ENCODE measurements at regions not wholly inside any gene's neighbourhood (a gene's known extent, or its start where the extent isn't known, plus 50 kb on each side); places are given as distances from the start of the nearest gene placed in this dataset.

DNA sequence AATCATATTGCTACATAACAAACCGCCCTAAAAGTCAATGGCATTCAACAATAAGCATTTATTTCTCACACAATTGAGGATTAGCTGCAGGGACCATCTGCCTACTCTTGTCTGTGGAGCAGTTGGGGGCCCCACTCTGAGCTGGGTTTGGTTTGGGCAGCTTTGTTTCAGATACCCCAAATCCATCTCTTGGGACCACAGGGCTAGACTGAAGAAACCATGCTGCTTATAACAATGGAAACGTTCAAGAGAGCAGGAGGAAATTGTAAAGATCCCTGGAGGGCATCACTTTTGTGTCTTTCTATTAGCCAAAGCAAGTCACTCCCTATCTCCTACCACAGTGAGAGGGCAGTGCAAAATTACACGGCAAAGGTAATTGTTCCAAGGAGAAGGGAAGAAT is 146.5 kb upstream of the MGAT5 start:
- TF ChIP-seq POLR2A (IDR thresholded peaks at IDR 0.05; ENCODE audit: extremely low read depth, insufficient read length): no peak
- TF ChIP-seq, protein P1, sequence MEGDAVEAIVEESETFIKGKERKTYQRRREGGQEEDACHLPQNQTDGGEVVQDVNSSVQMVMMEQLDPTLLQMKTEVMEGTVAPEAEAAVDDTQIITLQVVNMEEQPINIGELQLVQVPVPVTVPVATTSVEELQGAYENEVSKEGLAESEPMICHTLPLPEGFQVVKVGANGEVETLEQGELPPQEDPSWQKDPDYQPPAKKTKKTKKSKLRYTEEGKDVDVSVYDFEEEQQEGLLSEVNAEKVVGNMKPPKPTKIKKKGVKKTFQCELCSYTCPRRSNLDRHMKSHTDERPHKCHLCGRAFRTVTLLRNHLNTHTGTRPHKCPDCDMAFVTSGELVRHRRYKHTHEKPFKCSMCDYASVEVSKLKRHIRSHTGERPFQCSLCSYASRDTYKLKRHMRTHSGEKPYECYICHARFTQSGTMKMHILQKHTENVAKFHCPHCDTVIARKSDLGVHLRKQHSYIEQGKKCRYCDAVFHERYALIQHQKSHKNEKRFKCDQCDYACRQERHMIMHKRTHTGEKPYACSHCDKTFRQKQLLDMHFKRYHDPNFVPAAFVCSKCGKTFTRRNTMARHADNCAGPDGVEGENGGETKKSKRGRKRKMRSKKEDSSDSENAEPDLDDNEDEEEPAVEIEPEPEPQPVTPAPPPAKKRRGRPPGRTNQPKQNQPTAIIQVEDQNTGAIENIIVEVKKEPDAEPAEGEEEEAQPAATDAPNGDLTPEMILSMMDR (IDR thresholded peaks at IDR 0.05; ENCODE audit: low read depth, low read length): no peak
- TF ChIP-seq, protein P2, sequence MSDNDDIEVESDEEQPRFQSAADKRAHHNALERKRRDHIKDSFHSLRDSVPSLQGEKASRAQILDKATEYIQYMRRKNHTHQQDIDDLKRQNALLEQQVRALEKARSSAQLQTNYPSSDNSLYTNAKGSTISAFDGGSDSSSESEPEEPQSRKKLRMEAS (IDR thresholded peaks at IDR 0.05; ENCODE audit: low read depth, low read length): no peak
- TF ChIP-seq MYC (IDR thresholded peaks at IDR 0.05; ENCODE audit: low read depth, low read length): no peak

Data from NB4 (cell line).